ENCODE measurements at regions not wholly inside any gene's neighbourhood (a gene's known extent, or its start where the extent isn't known, plus 50 kb on each side); places are given as distances from the start of the nearest gene placed in this dataset.
"Not testable (repeated sequence)": the region's sequence is repeated elsewhere in the genome, so short reads cannot be mapped to it uniquely, and the experiment has no call there.

- Histone ChIP-seq H3K27me3 (no peaks in the 10 kb centered on the region), H3K4me3 (no peak overlapping the region), H3K36me3 (no peaks in the 10 kb centered on the region), H3K4me1 (no peaks in the 10 kb centered on the region), H3K9me3 (no peaks in the 10 kb centered on the region), H3K27ac (no peak overlapping the region)
- TF ChIP-seq, protein P1, sequence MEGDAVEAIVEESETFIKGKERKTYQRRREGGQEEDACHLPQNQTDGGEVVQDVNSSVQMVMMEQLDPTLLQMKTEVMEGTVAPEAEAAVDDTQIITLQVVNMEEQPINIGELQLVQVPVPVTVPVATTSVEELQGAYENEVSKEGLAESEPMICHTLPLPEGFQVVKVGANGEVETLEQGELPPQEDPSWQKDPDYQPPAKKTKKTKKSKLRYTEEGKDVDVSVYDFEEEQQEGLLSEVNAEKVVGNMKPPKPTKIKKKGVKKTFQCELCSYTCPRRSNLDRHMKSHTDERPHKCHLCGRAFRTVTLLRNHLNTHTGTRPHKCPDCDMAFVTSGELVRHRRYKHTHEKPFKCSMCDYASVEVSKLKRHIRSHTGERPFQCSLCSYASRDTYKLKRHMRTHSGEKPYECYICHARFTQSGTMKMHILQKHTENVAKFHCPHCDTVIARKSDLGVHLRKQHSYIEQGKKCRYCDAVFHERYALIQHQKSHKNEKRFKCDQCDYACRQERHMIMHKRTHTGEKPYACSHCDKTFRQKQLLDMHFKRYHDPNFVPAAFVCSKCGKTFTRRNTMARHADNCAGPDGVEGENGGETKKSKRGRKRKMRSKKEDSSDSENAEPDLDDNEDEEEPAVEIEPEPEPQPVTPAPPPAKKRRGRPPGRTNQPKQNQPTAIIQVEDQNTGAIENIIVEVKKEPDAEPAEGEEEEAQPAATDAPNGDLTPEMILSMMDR (IDR thresholded peaks at IDR 0.05) = no peak
- DNase-seq (ENCODE audit: low spot score) = no peak
Measured at GRCh38 chr1:204780630-204781029, 90.0 kb upstream of the NFASC start.

GRCh38 chr1:204782118-204782700 is 88.5 kb upstream of the NFASC start:
- no peaks in the 10 kb centered on the region for H3K27me3 ChIP-seq
- H3K27ac ChIP-seq = no peak overlapping the region
- no peaks in the 10 kb centered on the region for H3K4me1 ChIP-seq
- H3K9me3 ChIP-seq = no peaks in the 10 kb centered on the region
- TF ChIP-seq, protein P1 (IDR thresholded peaks at IDR 0.05) = no peak
- no peak overlapping the region for H3K4me3 ChIP-seq
- no peaks in the 10 kb centered on the region for H3K36me3 ChIP-seq
- no peak for DNase-seq (ENCODE audit: low spot score)

GRCh38 chr1:204785023-204785422 is 85.6 kb upstream of the NFASC start:
- H3K27ac ChIP-seq; H3K36me3 ChIP-seq; H3K27me3 ChIP-seq; H3K4me1 ChIP-seq; H3K4me3 ChIP-seq; H3K9me3 ChIP-seq; DNase-seq (ENCODE audit: low spot score): not testable (repeated sequence)

DNA sequence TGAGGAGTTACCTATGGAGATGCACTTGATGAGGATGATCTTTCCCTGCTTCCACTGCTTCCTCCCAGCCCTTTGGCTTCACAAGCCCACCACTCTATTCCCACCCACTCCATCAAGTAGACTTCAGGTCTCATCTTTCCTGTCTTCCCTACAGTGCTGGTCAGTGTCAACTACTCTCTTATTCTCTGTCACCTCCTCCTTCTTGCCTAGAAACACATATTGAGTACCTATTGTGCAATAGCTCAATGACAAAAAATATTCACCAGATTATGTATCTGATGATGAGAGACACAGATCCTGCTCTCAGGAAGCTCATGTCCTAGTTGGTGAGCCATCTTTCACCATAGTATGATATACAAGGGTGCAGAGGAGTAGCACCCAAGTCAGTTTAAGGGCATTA is 82.2 kb upstream of the NFASC start:
- Histone ChIP-seq H3K27me3 (no peaks in the 10 kb centered on the region), H3K4me3 (no peak overlapping the region), H3K4me1 (no peaks in the 10 kb centered on the region), H3K9me3 (no peaks in the 10 kb centered on the region), H3K27ac (no peak overlapping the region), H3K36me3 (no peaks in the 10 kb centered on the region)
- TF ChIP-seq, protein P1 (IDR thresholded peaks at IDR 0.05) = no peak
- DNase-seq (ENCODE audit: low spot score) = no peak

- peak; percentile 63 for DNase-seq (ENCODE audit: low spot score)
- H3K4me1 ChIP-seq = no peaks in the 10 kb centered on the region
- H3K9me3 ChIP-seq = no peaks in the 10 kb centered on the region
- no peak overlapping the region for H3K27ac ChIP-seq
- H3K36me3 ChIP-seq = no peaks in the 10 kb centered on the region
- TF ChIP-seq, protein P1 (IDR thresholded peaks at IDR 0.05) = peak; percentile 74 to 83
- H3K4me3 ChIP-seq = no peak overlapping the region
- no peaks in the 10 kb centered on the region for H3K27me3 ChIP-seq
Measured at GRCh38 chr1:204791453-204792353, 79.0 kb upstream of the NFASC start.

- DNase-seq (ENCODE audit: low spot score) = no peak
- TF ChIP-seq, protein P1 (IDR thresholded peaks at IDR 0.05) = no peak
- Histone ChIP-seq H3K27ac (no peak overlapping the region), H3K4me1 (no peaks in the 10 kb centered on the region), H3K9me3 (no peaks in the 10 kb centered on the region), H3K4me3 (no peak overlapping the region), H3K27me3 (no peaks in the 10 kb centered on the region), H3K36me3 (no peaks in the 10 kb centered on the region)
Measured at GRCh38 chr1:204792354-204792692, 78.3 kb upstream of the NFASC start.

Measured in right atrium auricular region (tissue), 2 donors.